Aorta (tissue), 5 donors: ENCODE measurements at regions not wholly inside any gene's neighbourhood (a gene's known extent, or its start where the extent isn't known, plus 50 kb on each side); places are given as distances from the start of the nearest gene placed in this dataset.

Experiments used
- ATAC-seq: fragments of 200-7000 bp; cut with Tn5 transposase; one replicate; pipeline ENCODE4 v1.9.1; 2022; ENCODE audit warnings: moderate library complexity; ENCODE audit not compliant: low FRiP score
- DNase-seq, 2 donors: peaks; one replicate each; pipeline ENCODE4 v3.0.0-alpha.2; 2020
- H3K27ac ChIP-seq, 2 donors: one replicate each; pipeline ENCODE4 v1.5.1; 2013; ENCODE audit warnings: low read length in 2 of 2, mild to moderate bottlenecking in 2 of 2, moderate library complexity in 2 of 2, control low read depth in 1 of 2, inconsistent platforms in 1 of 2, low read depth in 1 of 2
- H3K27me3 ChIP-seq, 2 donors: one replicate each; pipeline ENCODE4 v1.6.1; 2013; ENCODE audit warnings: control low read depth in 1 of 2, low read length in 1 of 2, mild to moderate bottlenecking in 1 of 2, moderate library complexity in 1 of 2; ENCODE audit not compliant: insufficient read depth in 2 of 2, control insufficient read depth in 1 of 2
- H3K36me3 ChIP-seq, 2 donors: one replicate each; pipeline ENCODE4 v1.6.1; 2013; ENCODE audit warnings: control low read depth in 1 of 2, low read length in 1 of 2, mild to moderate bottlenecking in 1 of 2; ENCODE audit not compliant: insufficient read depth in 2 of 2, control insufficient read depth in 1 of 2
- H3K4me1 ChIP-seq, 2 donors: one replicate each; pipeline ENCODE4 v1.6.1; 2013; ENCODE audit warnings: low read length in 2 of 2, control low read depth in 1 of 2, mild to moderate bottlenecking in 1 of 2, moderate library complexity in 1 of 2; ENCODE audit not compliant: insufficient read depth in 2 of 2, control insufficient read depth in 1 of 2
- H3K4me3 ChIP-seq, 2 donors: one replicate each; pipeline ENCODE4 v1.5.1; 2013; ENCODE audit warnings: low read length in 2 of 2, control low read depth in 1 of 2, mild to moderate bottlenecking in 1 of 2
- H3K9me3 ChIP-seq: one replicate; pipeline ENCODE4 v1.6.1; 2013; ENCODE audit warnings: mild to moderate bottlenecking, low read length; ENCODE audit not compliant: control insufficient read depth
- WGBS, 2 donors: extraction: QIAGEN DNeasy Blood & Tissue Kit; methylation state at CpG; one replicate each; pipeline ENCODE4 v1.1.7; 2013; 5-methylcytosine and 5-hydroxymethylcytosine counted together
- intact Hi-C, 2 donors: fragments of 100-400 bp; cut with DNase I; formaldehyde crosslinking; loops; one replicate each; pipeline versions ENCODE4 v1.14.2 to v1.15.0; 2022
- donor health status: healthy with polysubstance abuse.
- donor health status: Bipolar disorder and iron deficiency.
- donor health status: DM: no; HTN: no; CAD: no.
- donor health status: DM: no; HTN: no; CAD: no.
- donor health status: DM: yes; HTN: yes; CAD: no.

GRCh38 chr2:819121-819520 lies 131.5 kb upstream of the SNTG2 start:
- intact Hi-C loops, result no loop called here
- H3K27me3 ChIP-seq, result no peaks in the 10 kb centered on the region

DNA sequence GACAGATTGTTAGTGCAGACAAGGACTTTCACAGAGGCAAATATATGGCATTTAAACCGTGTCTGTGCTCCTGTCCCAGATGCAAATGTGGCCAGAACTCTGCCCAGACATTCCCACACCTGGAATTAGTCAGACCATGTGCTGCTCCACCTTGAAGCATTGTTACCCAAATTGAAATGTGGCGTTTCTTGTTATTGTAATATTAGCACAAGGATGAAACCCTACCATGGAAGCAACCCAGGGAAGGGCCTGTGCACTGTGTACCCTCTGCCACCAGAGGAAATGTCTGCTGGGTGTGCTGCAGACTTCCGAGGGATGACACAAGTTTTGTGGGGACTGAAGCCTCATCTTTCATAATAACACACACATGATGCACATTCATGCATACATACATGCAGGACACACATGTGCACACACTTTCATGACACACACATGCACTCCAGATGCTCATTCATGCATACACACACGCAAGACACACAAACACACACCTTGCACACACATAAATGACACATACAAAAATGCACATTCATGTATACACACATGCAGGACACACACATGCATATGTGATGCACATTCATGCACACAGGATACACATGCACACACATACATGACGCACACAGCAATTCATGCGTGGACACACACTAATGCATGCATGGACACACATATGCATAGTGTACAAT lies 133.2 kb upstream of the SNTG2 start:
- no peaks in the 10 kb centered on the region for H3K4me1 ChIP-seq
- intact Hi-C loops, result no loop called here
- no peaks in the 10 kb centered on the region for H3K27me3 ChIP-seq
- ATAC-seq (no peak), DNase-seq (no peak)
- no peaks in the 10 kb centered on the region for H3K36me3 ChIP-seq
- H3K27ac ChIP-seq, result no peak overlapping the region
- WGBS, 2 donors, result 83 to 88% methylated on average over 6 of the region's 6 CpGs
- no peaks in the 10 kb centered on the region for H3K9me3 ChIP-seq
- no peak overlapping the region for H3K4me3 ChIP-seq

More at GRCh38 chr2:819121-819520, 131.5 kb upstream of the SNTG2 start:
- no peaks in the 10 kb centered on the region for H3K36me3 ChIP-seq
- 93 to 94% methylated on average over 12 of the region's 12 CpGs for WGBS, 2 donors
- DNase-seq, result no peak
- ATAC-seq, result no peak
- no peaks in the 10 kb centered on the region for H3K4me1 ChIP-seq
- no peaks in the 10 kb centered on the region for H3K9me3 ChIP-seq
- H3K4me3 ChIP-seq, result no peak overlapping the region
- no peak overlapping the region for H3K27ac ChIP-seq

- ATAC-seq, result no peak
- H3K27ac ChIP-seq, result no peak overlapping the region
- H3K4me3 ChIP-seq, result no peak overlapping the region
- H3K9me3 ChIP-seq, result no peaks in the 10 kb centered on the region
- H3K27me3 ChIP-seq, result no peaks in the 10 kb centered on the region
- no peak for DNase-seq
- 89 to 93% methylated on average over 5 of the region's 5 CpGs for WGBS, 2 donors
- H3K36me3 ChIP-seq, result no peaks in the 10 kb centered on the region
- no peaks in the 10 kb centered on the region for H3K4me1 ChIP-seq
- intact Hi-C loops, result no loop called here
Measured at GRCh38 chr2:816278-816677, 134.4 kb upstream of the SNTG2 start.

DNA sequence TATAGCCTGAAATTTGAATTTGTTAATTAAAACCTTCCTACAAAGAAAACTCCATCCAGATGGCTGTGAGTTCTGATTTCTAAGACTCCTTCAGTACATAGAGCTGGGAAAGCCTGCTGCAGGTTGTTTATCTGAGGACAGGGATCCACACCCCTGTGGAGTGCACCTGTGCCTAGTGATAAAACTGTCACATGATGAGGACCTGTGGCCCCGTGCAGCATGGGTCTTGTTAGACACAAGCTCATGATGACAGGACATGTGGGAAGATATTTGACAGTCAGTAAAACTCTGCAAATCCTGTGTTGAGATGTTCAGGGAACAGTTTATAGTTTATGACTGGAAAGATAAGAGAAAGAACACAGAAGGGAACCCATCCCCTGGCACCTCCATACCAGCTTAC lies 133.2 kb upstream of the TMEM18 start:
- Histone ChIP-seq H3K27ac (no peak overlapping the region), H3K36me3 (no peaks in the 10 kb centered on the region), H3K9me3 (no peaks in the 10 kb centered on the region), H3K4me1 (no peaks in the 10 kb centered on the region), H3K27me3 (no peaks in the 10 kb centered on the region), H3K4me3 (no peak overlapping the region)
- ATAC-seq, result no peak
- WGBS, 2 donors, result 39 to 48% methylated on average over 1 of the region's 1 CpG
- DNase-seq, result no peak
- intact Hi-C loops, result no loop called here

GRCh38 chr2:807300-807699 lies 130.1 kb upstream of the TMEM18 start:
- no peaks in the 10 kb centered on the region for H3K27me3 ChIP-seq
- DNase-seq, result no peak

GRCh38 chr2:805664-806063 lies 128.5 kb upstream of the TMEM18 start:
- no peaks in the 10 kb centered on the region for H3K9me3 ChIP-seq
- no peaks in the 10 kb centered on the region for H3K4me1 ChIP-seq
- intact Hi-C loops, result no loop called here
- ATAC-seq (no peak), DNase-seq (no peak)
- 55 to 68% methylated on average over 5 of the region's 5 CpGs for WGBS, 2 donors
- H3K36me3 ChIP-seq, result no peaks in the 10 kb centered on the region
- no peaks in the 10 kb centered on the region for H3K27me3 ChIP-seq
- no peak overlapping the region for H3K27ac ChIP-seq
- no peak overlapping the region for H3K4me3 ChIP-seq

More at GRCh38 chr2:807300-807699, 130.1 kb upstream of the TMEM18 start:
- ATAC-seq, result no peak
- intact Hi-C loops, result no loop called here
- WGBS, 2 donors, result 81 to 86% methylated on average over 6 of the region's 6 CpGs
- no peaks in the 10 kb centered on the region for H3K36me3 ChIP-seq
- no peak overlapping the region for H3K27ac ChIP-seq
- no peaks in the 10 kb centered on the region for H3K4me1 ChIP-seq
- no peak overlapping the region for H3K4me3 ChIP-seq
- H3K9me3 ChIP-seq, result no peaks in the 10 kb centered on the region

- Histone ChIP-seq H3K4me1 (no peaks in the 10 kb centered on the region), H3K36me3 (no peaks in the 10 kb centered on the region), H3K4me3 (no peak overlapping the region), H3K9me3 (no peaks in the 10 kb centered on the region), H3K27ac (no peak overlapping the region), H3K27me3 (no peaks in the 10 kb centered on the region)
- DNase-seq (no peak), ATAC-seq (no peak)
- WGBS, 2 donors, result 70 to 75% methylated on average over 6 of the region's 6 CpGs
- intact Hi-C loops, result no loop called here
Measured at GRCh38 chr2:797993-798392, 120.8 kb upstream of the TMEM18 start.

- ATAC-seq (no peak), DNase-seq (no peak)
- Histone ChIP-seq H3K27me3 (no peaks in the 10 kb centered on the region), H3K4me3 (no peak overlapping the region), H3K4me1 (no peaks in the 10 kb centered on the region), H3K9me3 (no peaks in the 10 kb centered on the region), H3K36me3 (no peaks in the 10 kb centered on the region), H3K27ac (no peak overlapping the region)
- WGBS, 2 donors, result 72 to 77% methylated on average over 8 of the region's 8 CpGs
- intact Hi-C loops, result no loop called here
Measured at GRCh38 chr2:797556-797955, 120.3 kb upstream of the TMEM18 start.

GRCh38 chr2:796141-796985 lies 119.2 kb upstream of the TMEM18 start:
- H3K36me3 ChIP-seq, result no peaks in the 10 kb centered on the region
- H3K4me3 ChIP-seq, result no peak overlapping the region
- no peaks in the 10 kb centered on the region for H3K27me3 ChIP-seq
- DNase-seq (no peak), ATAC-seq (no peak)
- intact Hi-C loops, result no loop called here
- H3K4me1 ChIP-seq, result no peaks in the 10 kb centered on the region
- no peak overlapping the region for H3K27ac ChIP-seq
- 88 to 90% methylated on average over 24 of the region's 24 CpGs for WGBS, 2 donors
- H3K9me3 ChIP-seq, result no peaks in the 10 kb centered on the region
